AG04449 (cell line): ENCODE measurements at regions not wholly inside any gene's neighbourhood (a gene's known extent, or its start where the extent isn't known, plus 50 kb on each side); places are given as distances from the start of the nearest gene placed in this dataset.
A peak's percentile ranks its signal among the peaks of the same experiment; 100 is the strongest.

Experiments
- CTCF ChIA-PET: fragments of 350-600 bp; formaldehyde crosslinking; extraction: SDS; loops from one replicate; lab custom pipeline; 2021; ENCODE audit warnings: antibody characterized with exemption; lab: Yijun Ruan, JAX
- POLR2A ChIA-PET: fragments of 400-600, 350-600 bp; formaldehyde crosslinking; extraction: SDS; loops from one replicate; lab custom pipeline; 2020; ENCODE audit warnings: antibody characterized with exemption, inconsistent platforms; lab: Yijun Ruan, JAX
- DNase-seq: peaks from one replicate; pipeline ENCODE4 v3.0.0-alpha.2; 2010; ENCODE audit warnings: low read depth, low spot score
- H3K4me3 ChIP-seq: 2 replicates; pipeline ENCODE4 v1.5.1; 2011; ENCODE audit warnings: low read depth, mild to moderate bottlenecking, control low read depth, low read length
- CTCF ChIP-seq: IDR thresholded peaks from one replicate; pipeline ENCODE4 v1.5.1; 2011; ENCODE audit warnings: mild to moderate bottlenecking, moderate library complexity, low read length, control low read depth, inconsistent platforms; ENCODE audit not compliant: insufficient read depth; ENCODE audit errors: missing control alignments

DNA sequence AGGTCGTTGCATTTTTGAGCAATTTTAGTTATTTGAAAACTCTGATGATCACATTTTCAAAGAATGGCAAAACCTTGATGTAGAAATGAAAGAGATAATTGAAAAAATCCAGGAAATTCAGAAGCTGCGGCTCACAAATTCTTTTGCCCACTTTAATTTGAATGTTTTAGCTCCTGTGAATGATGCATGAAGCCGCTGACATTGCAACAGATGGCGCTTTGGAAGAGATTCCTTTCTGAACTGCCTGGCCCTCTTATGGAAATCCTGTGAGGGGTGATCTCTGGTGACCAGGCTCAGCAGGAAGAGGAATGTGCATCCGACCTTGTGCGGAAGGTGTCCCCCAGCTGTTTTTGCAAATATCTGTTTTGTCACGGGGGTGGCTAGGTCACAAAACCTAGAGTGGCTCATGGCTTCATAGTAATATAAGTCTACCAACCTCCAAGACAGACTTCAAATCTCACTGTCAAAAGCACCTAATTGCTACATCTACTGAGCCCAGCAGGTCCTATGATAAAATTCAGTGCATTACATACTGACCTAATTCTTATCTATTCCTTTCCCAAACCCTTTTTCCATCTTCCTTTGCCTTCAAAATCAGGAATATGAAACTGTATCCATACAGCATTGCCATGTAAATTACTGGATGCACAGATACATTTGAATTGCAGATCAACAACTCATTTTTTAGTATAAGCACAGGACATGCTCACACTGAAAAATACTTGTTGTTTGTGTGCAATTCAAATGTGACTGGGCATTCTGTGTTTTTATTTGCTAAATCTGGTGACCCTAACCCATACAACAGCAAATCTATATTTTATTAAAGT lies 412.7 kb downstream of the ETS1 start:
- CTCF ChIA-PET: interaction anchor here (0.8 to 22.4 kb wide), 9 partner anchors 13 to 709 kb away, joined by 3 to 490 read pairs (median 36); no protein-coding TSS in a partner anchor
- POLR2A ChIA-PET: interaction anchor here (0.6 to 0.7 kb wide), 2 partner anchors 306 to 348 kb away, joined by 3 read pairs; no protein-coding TSS in a partner anchor
- DNase-seq: peak; percentile 62
- no peak for TF ChIP-seq CTCF
- no peak overlapping the region for H3K4me3 ChIP-seq

GRCh38 chr11:128172046-128172878 lies 415.1 kb downstream of the ETS1 start:
- CTCF ChIA-PET: interaction anchor here (0.7 to 22.4 kb wide), 87 partner anchors 10 to 790 kb away, joined by 3 to 490 read pairs (median 4); no protein-coding TSS in a partner anchor
- TF ChIP-seq CTCF: peak; percentile 70
- POLR2A ChIA-PET: interaction anchor here (0.6 to 1.2 kb wide), 2 partner anchors 111 to 322 kb away, joined by 3 to 7 read pairs; no protein-coding TSS in a partner anchor
- DNase-seq: peak; percentile 41
- no peak overlapping the region for H3K4me3 ChIP-seq

GRCh38 chr11:128171506-128171905 lies 415.9 kb downstream of the ETS1 start:
- no peak for TF ChIP-seq CTCF
- ChIA-PET POLR2A (interaction anchor here (0.6 kb wide), 1 partner anchor 448 kb away, joined by 3 read pairs; no protein-coding TSS in a partner anchor), CTCF (interaction anchor here (0.7 to 22.4 kb wide), 47 partner anchors 11 to 791 kb away, joined by 3 to 490 read pairs (median 5); no protein-coding TSS in a partner anchor)
- DNase-seq: no peak
- no peak overlapping the region for H3K4me3 ChIP-seq

DNA sequence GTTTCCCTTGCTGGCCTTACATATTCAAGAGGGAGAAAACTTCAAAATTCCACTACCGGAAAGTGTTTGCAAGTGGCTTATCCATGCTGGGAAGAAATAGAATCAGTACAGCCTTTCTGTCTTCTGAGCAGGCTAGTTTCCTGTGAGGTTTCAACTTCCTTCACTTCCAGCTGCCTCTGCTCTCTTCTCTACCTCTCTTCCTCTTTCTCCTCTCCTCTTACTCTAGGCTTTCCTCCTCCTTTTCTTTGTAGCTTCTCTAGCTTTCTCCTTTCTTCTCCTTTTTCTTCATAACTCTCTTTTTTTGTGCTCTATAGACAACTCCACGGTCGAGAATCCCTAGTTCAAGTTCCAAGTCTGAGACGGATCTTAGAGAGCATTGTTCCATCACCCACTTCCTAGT lies 421.8 kb downstream of the ETS1 start:
- ChIA-PET POLR2A (no interaction called here), CTCF (interaction anchor here (0.7 to 22.4 kb wide), 7 partner anchors 6 to 667 kb away, joined by 3 to 490 read pairs (median 4); no protein-coding TSS in a partner anchor)
- no peak for TF ChIP-seq CTCF
- H3K4me3 ChIP-seq: no peak overlapping the region
- no peak for DNase-seq

DNA sequence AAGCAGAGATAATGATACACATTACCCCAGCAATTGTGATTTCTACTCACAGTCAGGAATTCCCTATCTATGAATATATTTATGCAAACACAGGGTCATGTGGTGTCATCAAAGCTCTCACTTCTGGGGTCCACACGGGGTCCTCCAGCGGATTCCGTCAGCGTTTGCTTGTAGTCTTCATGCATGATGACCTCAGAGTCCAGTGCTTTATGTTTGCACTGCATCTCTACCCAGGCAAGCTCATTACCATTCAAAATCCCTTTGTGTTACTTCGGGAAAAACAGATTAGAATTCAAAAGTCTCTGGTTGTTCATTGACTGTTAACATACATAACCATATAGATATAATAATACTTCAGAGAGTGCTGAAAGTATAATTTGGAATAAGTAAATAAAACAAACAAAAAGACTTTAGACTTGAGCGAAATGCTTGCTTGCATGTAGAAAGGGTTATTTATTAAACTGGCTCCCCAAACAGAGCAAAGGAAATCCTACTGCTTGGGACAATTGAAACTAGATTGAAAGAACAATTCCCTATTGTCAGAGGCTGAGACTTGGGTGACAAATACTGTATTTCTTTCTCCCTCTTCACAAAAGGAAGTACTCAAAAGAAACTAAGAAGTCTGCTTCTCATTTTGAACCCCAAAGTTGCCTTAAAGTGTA lies 423.1 kb downstream of the ETS1 start:
- TF ChIP-seq CTCF: no peak
- ChIA-PET CTCF (interaction anchor here (0.9 to 22.4 kb wide), 5 partner anchors 4 to 667 kb away, joined by 3 to 490 read pairs (median 216); no protein-coding TSS in a partner anchor), POLR2A (no interaction called here)
- DNase-seq: no peak
- no peak overlapping the region for H3K4me3 ChIP-seq
